GM12864 (cell line): ENCODE measurements at regions not wholly inside any gene's neighbourhood (a gene's known extent, or its start where the extent isn't known, plus 50 kb on each side); places are given as distances from the start of the nearest gene placed in this dataset.

ENCODE experiments used
- DNase-seq: peaks from one replicate; pipeline ENCODE4 v3.0.0-alpha.2; 2011; ENCODE audit warnings: low read depth
- H3K4me3 ChIP-seq: 2 replicates; pipeline ENCODE4 v1.5.1; 2011; ENCODE audit warnings: mild to moderate bottlenecking, low read depth, low read length, control low read depth
- CTCF ChIP-seq: IDR thresholded peaks from 2 replicates; pipeline ENCODE4 v1.5.1; 2011; ENCODE audit warnings: low read depth, mild to moderate bottlenecking, moderate library complexity, low read length, control low read depth, inconsistent platforms; ENCODE audit errors: missing control alignments

GRCh38 chr12:45670346-45671065 lies 59.0 kb upstream of the ARID2 start:
- H3K4me3 ChIP-seq = no peak overlapping the region; the same call in 1 of the 2 replicates
- peak; percentile 49 for DNase-seq
- no peak for TF ChIP-seq CTCF

- TF ChIP-seq CTCF = no peak
- H3K4me3 ChIP-seq = no peak overlapping the region
- no peak for DNase-seq
Observed at GRCh38 chr12:45671254-45671653, 58.3 kb upstream of the ARID2 start.

- DNase-seq = no peak
- no peak for TF ChIP-seq CTCF
- H3K4me3 ChIP-seq = no peak overlapping the region
Observed at GRCh38 chr12:45674181-45674977, 55.1 kb upstream of the ARID2 start.

GRCh38 chr12:45675534-45675933 lies 54.0 kb upstream of the ARID2 start:
- no peak for TF ChIP-seq CTCF
- no peak overlapping the region for H3K4me3 ChIP-seq
- DNase-seq = no peak
